ENCODE measurements at regions not wholly inside any gene's neighbourhood (a gene's known extent, or its start where the extent isn't known, plus 50 kb on each side); places are given as distances from the start of the nearest gene placed in this dataset.

GRCh38 chr12:18158774-18159557 is 69.0 kb upstream of the RERGL start:
- Histone ChIP-seq H3K9ac (ENCODE audit: low read depth in 1 of 2, low read length in 2 of 2) (no peak overlapping the region), H3K4me3 (ENCODE audit: low read length in 2 of 2) (no peak overlapping the region), H3K27me3 (ENCODE audit: control insufficient read depth in 2 of 2, insufficient read depth in 2 of 2, low read length in 2 of 2) (no peaks in the 10 kb centered on the region), H3K9me3 (ENCODE audit: control insufficient read depth in 2 of 2, low read length in 2 of 2) (peaks cover 2 to 6% of the 10 kb centered on the region in 2 donors), H3K36me3 (ENCODE audit: control insufficient read depth in 2 of 2, insufficient read depth in 2 of 2, low read length in 2 of 2) (no peaks in the 10 kb centered on the region), H3K27ac (ENCODE audit: low read depth in 2 of 2, low read length in 2 of 2) (no peak overlapping the region), H3K4me1 (ENCODE audit: control insufficient read depth in 2 of 2, insufficient read depth in 2 of 2, low read length in 2 of 2) (no peaks in the 10 kb centered on the region)

- no peak overlapping the region for H3K27ac ChIP-seq (ENCODE audit: low read depth in 2 of 2, low read length in 2 of 2)
- no peaks in the 10 kb centered on the region for H3K27me3 ChIP-seq (ENCODE audit: control insufficient read depth in 2 of 2, insufficient read depth in 2 of 2, low read length in 2 of 2)
- no peak overlapping the region for H3K9ac ChIP-seq (ENCODE audit: low read depth in 1 of 2, low read length in 2 of 2)
- H3K36me3 ChIP-seq (ENCODE audit: control insufficient read depth in 2 of 2, insufficient read depth in 2 of 2, low read length in 2 of 2) = no peaks in the 10 kb centered on the region
- H3K9me3 ChIP-seq (ENCODE audit: control insufficient read depth in 2 of 2, low read length in 2 of 2) = peaks cover 2 to 6% of the 10 kb centered on the region in 2 donors
- H3K4me3 ChIP-seq (ENCODE audit: low read length in 2 of 2) = no peak overlapping the region
- no peaks in the 10 kb centered on the region for H3K4me1 ChIP-seq (ENCODE audit: control insufficient read depth in 2 of 2, insufficient read depth in 2 of 2, low read length in 2 of 2)
These were observed 63.8 kb upstream of the RERGL start for GRCh38 chr12:18153826-18154225.

GRCh38 chr12:18151036-18151435 is 61.0 kb upstream of the RERGL start:
- no peaks in the 10 kb centered on the region for H3K9me3 ChIP-seq (ENCODE audit: control insufficient read depth in 2 of 2, low read length in 2 of 2)
- no peak overlapping the region for H3K9ac ChIP-seq (ENCODE audit: low read depth in 1 of 2, low read length in 2 of 2)
- H3K27me3 ChIP-seq (ENCODE audit: control insufficient read depth in 2 of 2, insufficient read depth in 2 of 2, low read length in 2 of 2) = no peaks in the 10 kb centered on the region
- no peak overlapping the region for H3K27ac ChIP-seq (ENCODE audit: low read depth in 2 of 2, low read length in 2 of 2)
- no peak overlapping the region for H3K4me3 ChIP-seq (ENCODE audit: low read length in 2 of 2)
- H3K4me1 ChIP-seq (ENCODE audit: control insufficient read depth in 2 of 2, insufficient read depth in 2 of 2, low read length in 2 of 2) = no peaks in the 10 kb centered on the region
- no peaks in the 10 kb centered on the region for H3K36me3 ChIP-seq (ENCODE audit: control insufficient read depth in 2 of 2, insufficient read depth in 2 of 2, low read length in 2 of 2)

GRCh38 chr12:18148961-18149360 is 59.0 kb upstream of the RERGL start:
- Histone ChIP-seq H3K9ac (ENCODE audit: low read depth in 1 of 2, low read length in 2 of 2) (no peak overlapping the region), H3K27me3 (ENCODE audit: control insufficient read depth in 2 of 2, insufficient read depth in 2 of 2, low read length in 2 of 2) (no peaks in the 10 kb centered on the region), H3K27ac (ENCODE audit: low read depth in 2 of 2, low read length in 2 of 2) (no peak overlapping the region)

GRCh38 chr12:18146363-18146762 is 56.4 kb upstream of the RERGL start:
- Histone ChIP-seq H3K9me3 (ENCODE audit: control insufficient read depth in 2 of 2, low read length in 2 of 2) (no peaks in the 10 kb centered on the region), H3K9ac (ENCODE audit: low read depth in 1 of 2, low read length in 2 of 2) (no peak overlapping the region), H3K36me3 (ENCODE audit: control insufficient read depth in 2 of 2, insufficient read depth in 2 of 2, low read length in 2 of 2) (no peaks in the 10 kb centered on the region), H3K4me3 (ENCODE audit: low read length in 2 of 2) (no peak overlapping the region), H3K27ac (ENCODE audit: low read depth in 2 of 2, low read length in 2 of 2) (no peak overlapping the region), H3K4me1 (ENCODE audit: control insufficient read depth in 2 of 2, insufficient read depth in 2 of 2, low read length in 2 of 2) (peaks cover 0 to 2% of the 10 kb centered on the region in 2 donors), H3K27me3 (ENCODE audit: control insufficient read depth in 2 of 2, insufficient read depth in 2 of 2, low read length in 2 of 2) (no peaks in the 10 kb centered on the region)

More at GRCh38 chr12:18148961-18149360, 59.0 kb upstream of the RERGL start:
- H3K4me3 ChIP-seq (ENCODE audit: low read length in 2 of 2) = no peak overlapping the region
- H3K36me3 ChIP-seq (ENCODE audit: control insufficient read depth in 2 of 2, insufficient read depth in 2 of 2, low read length in 2 of 2) = no peaks in the 10 kb centered on the region
- H3K4me1 ChIP-seq (ENCODE audit: control insufficient read depth in 2 of 2, insufficient read depth in 2 of 2, low read length in 2 of 2) = no peaks in the 10 kb centered on the region
- no peaks in the 10 kb centered on the region for H3K9me3 ChIP-seq (ENCODE audit: control insufficient read depth in 2 of 2, low read length in 2 of 2)

- Histone ChIP-seq H3K4me3 (ENCODE audit: low read length in 2 of 2) (no peak overlapping the region), H3K4me1 (ENCODE audit: control insufficient read depth in 2 of 2, insufficient read depth in 2 of 2, low read length in 2 of 2) (peaks cover 1 to 5% of the 10 kb centered on the region in 2 donors), H3K9ac (ENCODE audit: low read depth in 1 of 2, low read length in 2 of 2) (no peak overlapping the region), H3K27ac (ENCODE audit: low read depth in 2 of 2, low read length in 2 of 2) (no peak overlapping the region), H3K27me3 (ENCODE audit: control insufficient read depth in 2 of 2, insufficient read depth in 2 of 2, low read length in 2 of 2) (no peaks in the 10 kb centered on the region), H3K9me3 (ENCODE audit: control insufficient read depth in 2 of 2, low read length in 2 of 2) (no peaks in the 10 kb centered on the region), H3K36me3 (ENCODE audit: control insufficient read depth in 2 of 2, insufficient read depth in 2 of 2, low read length in 2 of 2) (no peaks in the 10 kb centered on the region)
These were observed 55.9 kb upstream of the RERGL start for GRCh38 chr12:18145924-18146323.

- Histone ChIP-seq H3K9ac (ENCODE audit: low read depth in 1 of 2, low read length in 2 of 2) (no peak overlapping the region), H3K27ac (ENCODE audit: low read depth in 2 of 2, low read length in 2 of 2) (no peak overlapping the region), H3K4me3 (ENCODE audit: low read length in 2 of 2) (no peak overlapping the region), H3K27me3 (ENCODE audit: control insufficient read depth in 2 of 2, insufficient read depth in 2 of 2, low read length in 2 of 2) (no peaks in the 10 kb centered on the region), H3K36me3 (ENCODE audit: control insufficient read depth in 2 of 2, insufficient read depth in 2 of 2, low read length in 2 of 2) (no peaks in the 10 kb centered on the region), H3K4me1 (ENCODE audit: control insufficient read depth in 2 of 2, insufficient read depth in 2 of 2, low read length in 2 of 2) (peaks cover 3 to 5% of the 10 kb centered on the region in 2 donors), H3K9me3 (ENCODE audit: control insufficient read depth in 2 of 2, low read length in 2 of 2) (no peaks in the 10 kb centered on the region)
These were observed 51.3 kb upstream of the RERGL start for GRCh38 chr12:18141048-18141982.

- Histone ChIP-seq H3K4me3 (ENCODE audit: low read length in 2 of 2) (no peak overlapping the region), H3K9me3 (ENCODE audit: control insufficient read depth in 2 of 2, low read length in 2 of 2) (no peaks in the 10 kb centered on the region)
These were observed 50.1 kb upstream of the RERGL start for GRCh38 chr12:18139989-18140596.

More at GRCh38 chr12:18139989-18140596, 50.1 kb upstream of the RERGL start:
- Histone ChIP-seq H3K27ac (ENCODE audit: low read depth in 2 of 2, low read length in 2 of 2) (no peak overlapping the region), H3K9ac (ENCODE audit: low read depth in 1 of 2, low read length in 2 of 2) (no peak overlapping the region), H3K4me1 (ENCODE audit: control insufficient read depth in 2 of 2, insufficient read depth in 2 of 2, low read length in 2 of 2) (peaks cover 3 to 5% of the 10 kb centered on the region in 2 donors), H3K36me3 (ENCODE audit: control insufficient read depth in 2 of 2, insufficient read depth in 2 of 2, low read length in 2 of 2) (no peaks in the 10 kb centered on the region), H3K27me3 (ENCODE audit: control insufficient read depth in 2 of 2, insufficient read depth in 2 of 2, low read length in 2 of 2) (no peaks in the 10 kb centered on the region)

Data from mucosa of rectum (tissue), 2 donors.